ENCODE measurements at regions not wholly inside any gene's neighbourhood (a gene's known extent, or its start where the extent isn't known, plus 50 kb on each side); places are given as distances from the start of the nearest gene placed in this dataset.

GRCh38 chr21:22627911-22628310, 1629.7 kb downstream of the NCAM2 start:
- no peak for DNase-seq

- DNase-seq, result no peak
These were observed 1632.8 kb downstream of the NCAM2 start for GRCh38 chr21:22630953-22631465.

- DNase-seq, result no peak
These were observed 1634.0 kb downstream of the NCAM2 start for GRCh38 chr21:22632176-22632575.

- DNase-seq, result no peak
These were observed 1651.0 kb downstream of the NCAM2 start for GRCh38 chr21:22649246-22649645.

- DNase-seq, result no peak
These were observed 1652.0 kb downstream of the NCAM2 start for GRCh38 chr21:22650226-22650625.

GRCh38 chr21:22657781-22658180, 1659.6 kb downstream of the NCAM2 start:
- DNase-seq, result no peak

GRCh38 chr21:22670148-22670547, 1671.9 kb downstream of the NCAM2 start:
- DNase-seq, result no peak

GRCh38 chr21:22679207-22679606, 1681.0 kb downstream of the NCAM2 start:
- DNase-seq, result no peak

- DNase-seq, result no peak
These were observed 1693.4 kb downstream of the NCAM2 start for GRCh38 chr21:22691658-22692057.

GRCh38 chr21:22703521-22703920, 1705.3 kb downstream of the NCAM2 start:
- no peak for DNase-seq

- DNase-seq, result no peak
These were observed 1712.5 kb downstream of the NCAM2 start for GRCh38 chr21:22710721-22711120.

GRCh38 chr21:22711636-22712035, 1713.4 kb downstream of the NCAM2 start:
- DNase-seq, result no peak

- no peak for DNase-seq
These were observed 1727.2 kb downstream of the NCAM2 start for GRCh38 chr21:22725436-22725835.

GRCh38 chr21:22728091-22728490, 1729.9 kb downstream of the NCAM2 start:
- DNase-seq, result no peak

GRCh38 chr21:22743085-22743484, 1744.9 kb downstream of the NCAM2 start:
- DNase-seq, result no peak

- DNase-seq, result no peak
These were observed 1756.5 kb downstream of the NCAM2 start for GRCh38 chr21:22754746-22755145.

- DNase-seq, result no peak
These were observed 1760.3 kb downstream of the NCAM2 start for GRCh38 chr21:22758478-22758877.

- DNase-seq, result no peak
These were observed 1764.3 kb downstream of the NCAM2 start for GRCh38 chr21:22762463-22762862.

GRCh38 chr21:22763442-22763841, 1765.2 kb downstream of the NCAM2 start:
- no peak for DNase-seq

GRCh38 chr21:22764222-22764621, 1766.0 kb downstream of the NCAM2 start:
- DNase-seq, result no peak

GRCh38 chr21:22791376-22791775, 1793.2 kb downstream of the NCAM2 start:
- no peak for DNase-seq

- DNase-seq, result peak; percentile 18
These were observed 1793.9 kb downstream of the NCAM2 start for GRCh38 chr21:22791986-22792560.

- DNase-seq, result no peak
These were observed 1796.9 kb downstream of the NCAM2 start for GRCh38 chr21:22795091-22795490.

- no peak for DNase-seq
These were observed 1797.4 kb downstream of the NCAM2 start for GRCh38 chr21:22795644-22796043.

- no peak for DNase-seq
These were observed 1797.9 kb downstream of the NCAM2 start for GRCh38 chr21:22796147-22796546.
